ENCODE measurements at regions not wholly inside any gene's neighbourhood (a gene's known extent, or its start where the extent isn't known, plus 50 kb on each side); places are given as distances from the start of the nearest gene placed in this dataset.
"Not testable (repeated sequence)": the region's sequence is repeated elsewhere in the genome, so short reads cannot be mapped to it uniquely, and the experiment has no call there.

- DNase-seq (ENCODE audit: low read depth) = not testable (repeated sequence)
These were observed 131.8 kb upstream of the RXFP2 start for GRCh38 chr13:31607531-31607930.

DNA sequence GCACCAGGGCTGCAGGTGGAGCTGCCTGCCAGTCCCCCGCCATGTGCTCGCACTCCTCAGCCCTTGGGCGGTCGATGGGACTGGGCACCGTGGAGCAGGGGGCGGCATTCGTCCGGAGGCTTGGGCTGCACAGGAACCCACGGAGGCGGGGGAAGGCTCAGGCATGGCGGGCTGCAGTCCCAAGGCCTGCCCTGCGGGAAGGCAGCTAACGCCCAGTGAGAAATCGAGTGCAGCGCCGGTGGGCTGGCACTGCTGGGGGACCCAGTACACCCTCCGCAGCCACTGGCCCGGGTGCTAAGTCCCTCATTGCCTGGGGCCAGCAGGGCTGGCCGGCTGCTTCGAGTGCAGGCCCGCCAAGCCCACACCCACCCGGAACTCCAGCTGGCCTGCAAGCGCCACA, 130.5 kb upstream of the RXFP2 start:
- not testable (repeated sequence) for DNase-seq (ENCODE audit: low read depth)

DNA sequence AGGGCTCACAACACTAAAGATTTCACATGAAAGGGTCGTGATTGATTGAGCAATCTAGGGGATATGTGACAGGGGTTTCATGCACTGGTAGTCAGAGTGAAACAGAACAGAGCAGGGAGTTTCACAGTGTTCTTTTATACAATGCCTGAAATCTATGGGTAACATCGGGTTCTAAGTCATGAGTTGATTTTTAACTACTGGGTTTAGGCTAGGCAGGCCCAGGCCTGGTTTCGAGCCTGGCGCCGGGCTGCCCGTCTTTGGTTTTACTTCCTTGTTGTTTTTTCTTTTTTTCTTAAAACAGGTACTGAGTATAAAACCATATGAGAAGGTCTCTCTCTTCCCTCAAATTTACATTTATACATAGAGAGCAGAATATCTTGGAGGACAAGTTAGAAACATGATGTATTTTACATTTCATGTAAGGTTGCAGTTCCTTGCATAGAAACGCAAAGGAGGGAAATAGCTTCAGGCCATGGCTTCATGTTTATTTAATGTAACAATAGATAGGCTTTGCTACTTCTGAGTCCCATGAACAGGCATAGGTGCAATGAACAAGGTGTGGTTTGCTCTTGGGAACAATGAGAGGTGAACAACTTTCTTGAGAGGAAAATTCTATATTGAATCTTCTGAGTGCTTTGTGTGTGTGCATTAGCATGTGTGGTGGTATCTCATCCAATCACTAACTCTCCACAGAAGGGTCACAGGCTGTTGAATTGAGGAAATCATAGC, 128.9 kb upstream of the RXFP2 start:
- DNase-seq (ENCODE audit: low read depth) = no peak

DNA sequence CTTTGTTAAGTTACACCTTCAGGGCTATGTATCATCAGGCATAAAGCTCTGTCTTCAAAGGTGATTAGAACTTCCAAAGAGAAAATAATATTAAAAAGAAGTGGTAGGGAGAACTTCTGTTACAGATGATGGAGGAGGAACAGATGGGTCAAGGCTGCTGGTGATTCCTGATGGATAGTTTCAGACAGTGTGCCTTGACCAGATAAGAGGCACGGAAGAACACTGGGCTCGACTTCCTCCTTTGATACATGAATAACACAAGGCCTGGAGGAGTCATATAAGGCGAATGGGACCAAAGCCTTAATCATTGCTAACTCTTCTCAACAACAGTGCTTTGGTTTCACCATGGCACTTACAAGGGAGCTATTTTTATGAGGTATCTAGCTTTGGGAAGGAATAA, 128.1 kb upstream of the RXFP2 start:
- no peak for DNase-seq (ENCODE audit: low read depth)

DNA sequence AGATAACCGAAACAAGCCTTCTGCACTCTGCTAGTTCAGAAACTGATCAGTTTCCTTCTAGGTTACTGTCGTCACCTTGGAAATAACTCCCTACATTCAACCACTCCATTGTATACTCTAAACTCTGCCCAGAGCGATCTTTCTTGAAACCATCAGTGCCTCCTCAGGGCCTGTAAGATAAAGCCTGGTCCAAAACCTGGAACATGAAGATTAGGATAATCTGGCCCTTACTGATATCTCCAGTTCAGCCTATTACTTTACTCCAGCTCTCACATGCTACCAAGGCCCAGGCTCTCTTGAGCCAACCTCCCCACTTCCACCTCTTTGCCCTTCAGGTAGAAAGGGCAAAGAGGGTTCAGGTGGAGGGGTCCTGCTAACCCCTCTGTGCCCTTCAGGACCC, 125.3 kb upstream of the RXFP2 start:
- DNase-seq (ENCODE audit: low read depth) = no peak

- DNase-seq (ENCODE audit: low read depth) = no peak
These were observed 124.6 kb upstream of the RXFP2 start for GRCh38 chr13:31614704-31615103.

DNA sequence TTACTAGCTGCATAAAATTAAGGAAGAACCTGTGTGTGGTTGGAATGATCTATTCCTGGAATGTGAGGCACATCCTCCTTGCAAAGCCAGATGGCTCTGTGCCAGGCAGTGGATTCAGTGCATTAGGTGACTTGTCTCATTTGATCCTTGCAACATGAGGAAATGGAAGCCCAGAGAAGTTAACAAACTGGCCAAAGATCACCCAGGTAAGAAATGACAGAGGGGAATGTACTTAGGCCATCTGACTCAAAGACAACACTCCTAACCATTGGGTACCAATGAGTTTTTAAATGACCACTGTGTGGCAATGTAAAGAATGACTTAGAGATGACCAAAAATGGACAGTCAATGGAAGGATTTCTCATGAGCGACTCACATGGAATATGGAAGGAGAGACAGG, 114.2 kb upstream of the RXFP2 start:
- DNase-seq (ENCODE audit: low read depth) = peak; percentile 74

GRCh38 chr13:31627097-31627845, 112.1 kb upstream of the RXFP2 start:
- peak; percentile 61 for DNase-seq (ENCODE audit: low read depth)

DNA sequence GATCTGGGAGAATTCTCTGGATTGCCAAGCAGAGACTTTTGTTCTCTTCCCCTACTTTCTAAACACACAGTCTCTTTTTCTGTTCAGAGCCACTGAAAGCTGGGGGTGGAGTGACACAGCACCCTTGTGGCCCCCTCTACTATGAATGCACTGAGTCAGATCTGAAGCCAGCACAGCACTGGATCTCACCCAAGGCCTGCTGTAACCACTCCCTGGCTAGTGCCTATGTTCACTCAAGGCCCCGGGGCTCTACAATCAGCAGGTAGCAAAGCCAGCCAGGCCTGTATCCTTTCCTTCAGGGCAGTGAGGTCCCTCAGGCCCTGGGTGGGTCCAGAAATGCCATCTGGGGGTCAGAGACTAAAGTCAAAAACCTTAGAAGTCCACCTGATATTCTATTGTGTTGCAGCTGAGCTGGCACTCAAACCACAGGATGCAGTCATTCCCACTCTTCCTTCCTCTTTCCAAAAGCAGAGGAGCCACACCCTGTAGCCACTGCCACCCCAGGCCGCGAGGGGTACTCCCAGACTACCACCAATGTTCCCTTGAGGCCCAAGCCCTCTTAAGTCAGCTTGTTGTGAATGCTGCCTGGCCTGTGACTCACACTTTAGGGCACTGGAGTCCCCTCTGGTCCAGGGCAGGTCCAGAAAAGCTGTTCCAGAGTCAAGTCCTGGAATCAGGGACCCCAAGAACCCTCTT, 110.1 kb upstream of the RXFP2 start:
- peak; percentile 91 for DNase-seq (ENCODE audit: low read depth)

DNA sequence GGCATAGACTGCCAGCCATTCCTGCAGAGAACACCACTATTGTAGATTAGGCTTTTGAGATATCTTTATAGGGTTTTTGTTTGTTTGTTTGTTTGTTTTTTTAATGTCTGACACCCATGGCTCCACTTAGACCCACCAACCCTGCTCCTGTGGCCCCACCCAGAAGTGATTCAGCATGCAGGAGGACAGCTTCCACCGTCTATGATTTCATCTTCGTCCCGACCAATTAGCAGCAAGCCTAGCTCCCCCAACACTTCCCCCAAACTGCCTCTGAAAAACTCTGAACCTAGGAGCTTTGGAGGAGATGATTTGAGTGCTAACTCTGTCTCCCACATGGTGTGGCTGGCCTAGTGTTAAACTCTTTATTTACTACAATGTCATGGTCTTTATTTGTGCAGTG, 108.3 kb upstream of the RXFP2 start:
- peak; percentile 33 for DNase-seq (ENCODE audit: low read depth)

DNA sequence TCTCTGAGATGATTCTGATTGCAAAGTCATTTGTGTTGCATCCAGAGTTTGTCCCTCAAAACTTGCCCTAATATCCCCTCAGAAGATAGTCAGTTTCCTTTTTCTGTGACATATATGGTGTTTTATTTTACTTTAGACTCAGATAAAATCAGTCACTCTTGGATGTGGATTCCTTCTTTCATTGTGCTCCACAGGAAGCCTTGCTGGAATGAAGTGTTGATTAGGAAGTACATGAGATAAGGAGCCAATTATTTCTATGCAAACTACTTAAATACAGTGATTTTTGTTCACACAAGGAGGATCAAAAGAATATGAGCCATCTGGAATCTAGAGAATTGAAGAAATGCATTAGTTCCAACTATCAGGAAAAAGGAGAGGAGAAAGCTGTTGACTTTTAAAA, 107.6 kb upstream of the RXFP2 start:
- no peak for DNase-seq (ENCODE audit: low read depth)

DNA sequence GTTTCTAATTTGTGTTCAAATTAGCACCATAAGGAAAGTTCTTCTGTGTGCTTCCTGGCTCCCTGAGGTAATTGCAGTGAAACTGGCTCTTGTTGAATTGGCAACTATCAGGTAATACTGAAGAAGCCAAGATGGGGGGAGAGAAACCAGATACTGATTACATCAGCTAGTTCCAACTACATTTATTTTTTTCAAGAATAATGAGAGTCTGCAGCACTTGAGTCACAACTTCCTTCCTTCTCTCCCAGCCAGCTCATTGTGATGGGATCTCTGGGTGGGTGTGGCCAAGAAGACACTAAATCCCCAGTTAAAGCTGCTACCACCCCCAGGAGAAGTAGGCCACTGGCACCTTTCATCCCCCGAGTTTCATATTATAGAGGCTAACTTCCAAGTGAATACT, 100.7 kb upstream of the RXFP2 start:
- peak; percentile 95 for DNase-seq (ENCODE audit: low read depth)

DNA sequence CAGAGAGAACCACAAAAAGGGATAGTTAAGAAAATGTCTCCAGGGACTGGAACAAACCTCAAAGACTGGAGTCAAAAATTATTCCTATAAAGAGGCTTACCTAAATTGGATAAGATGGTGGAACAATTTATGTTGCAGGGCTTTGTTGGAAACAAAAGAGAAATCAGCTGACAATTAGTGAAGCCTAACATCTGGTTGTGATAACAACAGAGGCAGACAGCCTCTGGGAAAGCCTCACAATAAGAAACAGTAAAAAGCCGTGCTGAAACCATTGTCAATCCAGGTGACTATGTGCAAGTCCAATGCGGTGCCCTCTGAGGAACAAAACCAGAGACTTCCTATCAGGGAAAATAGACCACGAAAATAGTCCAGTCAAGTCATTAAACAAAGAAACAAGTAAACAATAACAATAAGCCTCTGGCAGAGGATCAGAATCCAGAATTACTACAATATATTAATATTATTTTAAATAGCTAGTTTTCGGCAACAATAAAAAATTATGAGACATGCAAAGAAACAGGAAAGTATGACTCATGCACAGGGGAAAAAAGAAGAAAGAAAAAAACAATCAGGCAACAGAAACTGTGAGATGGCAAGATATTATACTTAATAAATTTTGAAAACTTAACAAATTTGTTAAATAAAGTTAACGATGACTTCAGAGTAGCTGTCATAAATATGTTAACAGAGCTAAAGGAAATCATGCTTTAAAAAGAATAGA, 99.7 kb upstream of the RXFP2 start:
- peak; percentile 44 for DNase-seq (ENCODE audit: low read depth)

GRCh38 chr13:31649766-31650165, 89.6 kb upstream of the RXFP2 start:
- DNase-seq (ENCODE audit: low read depth) = no peak

DNA sequence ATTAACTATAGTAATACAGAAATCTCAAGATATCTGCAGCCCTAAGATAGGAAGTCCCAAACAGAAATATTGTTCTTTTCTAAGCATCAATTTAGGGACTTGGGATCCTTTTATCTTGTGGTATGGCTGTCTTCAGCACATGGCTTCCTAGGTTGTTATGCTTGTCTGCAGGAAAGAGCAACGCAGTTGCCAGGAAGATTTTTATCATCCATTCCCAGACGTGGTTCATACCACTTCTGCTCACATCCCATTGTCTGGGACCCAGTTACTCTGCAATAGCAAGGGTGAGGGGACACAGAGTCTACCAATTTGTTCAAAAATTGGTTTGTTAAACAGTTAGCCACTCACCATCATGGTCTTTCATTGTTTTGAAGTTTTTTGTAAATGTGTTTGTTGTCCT, 85.6 kb upstream of the RXFP2 start:
- DNase-seq (ENCODE audit: low read depth) = no peak

DNA sequence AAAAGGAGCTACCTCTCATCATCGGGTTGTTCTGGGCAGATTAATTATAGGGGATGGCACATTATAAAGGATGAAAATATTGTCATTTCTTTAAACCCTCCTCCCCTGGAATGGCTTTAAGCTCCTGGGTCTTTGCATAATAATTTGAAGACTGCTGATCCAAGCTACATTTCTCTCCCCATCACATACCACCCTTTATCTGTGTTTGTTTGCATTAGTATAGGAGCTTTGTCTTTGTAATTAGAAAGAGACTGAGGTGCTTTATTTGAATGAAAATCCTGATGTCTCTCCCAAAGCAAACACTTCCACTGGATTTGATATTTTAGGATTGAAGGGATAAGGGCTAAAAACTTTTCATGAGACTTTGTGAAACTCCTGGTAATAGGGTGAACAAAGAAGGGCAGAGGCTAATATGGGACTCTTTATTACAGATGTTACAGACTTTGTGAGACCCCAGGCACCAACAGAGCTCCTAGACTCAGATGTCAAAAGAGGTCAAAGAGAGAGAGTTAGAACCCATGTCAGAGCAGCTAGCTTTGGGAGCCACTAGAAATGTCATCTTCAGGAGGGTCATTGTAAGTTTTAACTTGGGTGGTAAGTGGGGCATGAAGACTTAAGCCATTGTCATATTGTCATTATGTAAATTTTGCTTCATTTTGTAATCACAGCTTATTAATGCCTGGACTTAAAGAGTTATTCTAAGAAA, 75.3 kb upstream of the RXFP2 start:
- no peak for DNase-seq (ENCODE audit: low read depth)

- DNase-seq (ENCODE audit: low read depth) = peak; percentile 21
These were observed 68.3 kb upstream of the RXFP2 start for GRCh38 chr13:31670831-31671617.

DNA sequence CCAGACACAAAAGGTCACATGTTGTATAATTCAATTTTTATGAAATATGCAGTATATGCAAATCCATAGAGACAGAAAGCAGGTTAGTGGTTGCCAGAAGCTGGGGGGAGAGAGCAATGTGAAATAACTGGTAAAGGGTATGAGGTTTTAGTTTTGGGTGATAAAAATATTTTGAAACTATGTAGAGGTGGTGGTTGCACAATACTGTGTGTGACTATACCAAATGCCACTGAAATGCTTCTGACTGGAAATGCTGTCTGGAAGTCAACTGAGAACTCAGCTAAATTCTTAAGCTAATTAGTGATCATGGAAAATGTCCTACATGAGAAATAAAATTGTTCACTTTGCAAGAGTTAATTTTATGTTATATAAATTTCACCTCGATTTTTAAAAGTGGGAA, 65.3 kb upstream of the RXFP2 start:
- no peak for DNase-seq (ENCODE audit: low read depth)

- no peak for DNase-seq (ENCODE audit: low read depth)
These were observed 63.8 kb upstream of the RXFP2 start for GRCh38 chr13:31675440-31675953.

- no peak for DNase-seq (ENCODE audit: low read depth)
These were observed 58.2 kb upstream of the RXFP2 start for GRCh38 chr13:31681133-31681532.
